Stomach (tissue), 4 donors: ENCODE measurements at regions not wholly inside any gene's neighbourhood (a gene's known extent, or its start where the extent isn't known, plus 50 kb on each side); places are given as distances from the start of the nearest gene placed in this dataset.

ENCODE experiments used
- CTCF ChIP-seq, 7 experiments: fragments of 450-650 bp in 4 of 7; fragments of 200-600 bp in 3 of 7; sonication (generic) in 3 of 7; IDR thresholded peaks; one replicate each; pipeline ENCODE4 v1.5.1; 2016 to 2019; ENCODE audit warnings: antibody characterized with exemption in 7 of 7, control low read depth in 2 of 7, mild to moderate bottlenecking in 1 of 7
- POLR2A ChIP-seq, 4 donors: fragments of 450-650 bp; IDR thresholded peaks; one replicate each; pipeline ENCODE4 v1.6.1; 2016; ENCODE audit warnings: antibody characterized with exemption in 4 of 4, control low read depth in 2 of 4, mild to moderate bottlenecking in 1 of 4, moderate library complexity in 1 of 4

- TF ChIP-seq POLR2A (IDR thresholded peaks at IDR 0.05) (no peak), CTCF (IDR thresholded peaks at IDR 0.05) (no peak)
Observed at GRCh38 chrX:46173159-46173558, 372.1 kb downstream of the ZNF674 start.
